GM23338 (cell line): ENCODE measurements at regions not wholly inside any gene's neighbourhood (a gene's known extent, or its start where the extent isn't known, plus 50 kb on each side); places are given as distances from the start of the nearest gene placed in this dataset.

Source experiments
- CREB1 ChIP-seq: fragments of 250-450 bp; sonication (Bioruptor Pico); IDR thresholded peaks from 2 replicates; pipeline ENCODE4 v1.5.0; 2020; ENCODE audit warnings: low read depth, mild to moderate bottlenecking, moderate library complexity
- CTCF ChIP-seq, 2 experiments: fragments of 200-600 bp in 1 of 2; sonication (generic) in 1 of 2; conservative IDR thresholded peaks; 2 replicates each; pipeline versions ENCODE4 v1.5.1 to v1.6.1; 2016 to 2017; ENCODE audit warnings: antibody characterized with exemption in 2 of 2, low read depth in 2 of 2, mild to moderate bottlenecking in 2 of 2, moderate library complexity in 1 of 2
- EZH2 ChIP-seq: fragments of 200-600 bp; sonication (generic); IDR thresholded peaks from one replicate; pipeline ENCODE4 v1.8.0; 2017; ENCODE audit warnings: antibody characterized with exemption, mild to moderate bottlenecking, low read depth; ENCODE audit not compliant: unreplicated experiment
- EZH2phosphoT487 ChIP-seq: fragments of 200-600 bp; sonication (generic); IDR thresholded peaks from one replicate; pipeline ENCODE4 v1.8.1; 2018; ENCODE audit warnings: antibody characterized with exemption; ENCODE audit not compliant: unreplicated experiment
- NANOG ChIP-seq: IDR thresholded peaks from 2 replicates; pipeline ENCODE4 v1.6.1; 2016; ENCODE audit warnings: antibody characterized with exemption, borderline replicate concordance
- POLR2AphosphoS5 ChIP-seq: IDR thresholded peaks from 2 replicates; pipeline ENCODE4 v1.6.1; 2016; ENCODE audit warnings: antibody characterized with exemption, low read depth

- no peak for TF ChIP-seq CTCF (conservative IDR thresholded peaks at IDR 0.05; ENCODE audit: low read depth in 2 of 2)
- TF ChIP-seq EZH2, result no peak
- no peak for TF ChIP-seq EZH2phosphoT487
- no peak for TF ChIP-seq NANOG
- TF ChIP-seq POLR2AphosphoS5, result no peak
- TF ChIP-seq CREB1 (CRISPR knock-in tag), result no peak
Observed at GRCh38 chr6:98044151-98044561, 761.1 kb upstream of the MMS22L start.
